HG02623 (cell line): ENCODE measurements at regions not wholly inside any gene's neighbourhood (a gene's known extent, or its start where the extent isn't known, plus 50 kb on each side); places are given as distances from the start of the nearest gene placed in this dataset.

Experiments used
- ATAC-seq: cut with Tn5 transposase; IDR thresholded peaks from one replicate; pipeline ENCODE4 v1.9.1; 2021; ENCODE audit warnings: moderate library complexity; ENCODE audit not compliant: unreplicated experiment

- no peak for ATAC-seq
Observed at GRCh38 chr9:28671000-28671399, 1097.7 kb upstream of the C9orf72 start.

GRCh38 chr9:28678097-28678496, 1104.8 kb upstream of the C9orf72 start:
- ATAC-seq, result no peak

- ATAC-seq, result no peak
Observed at GRCh38 chr9:28688172-28688571, 1114.9 kb upstream of the C9orf72 start.

GRCh38 chr9:28692012-28692411, 1118.7 kb upstream of the C9orf72 start:
- ATAC-seq, result no peak

- no peak for ATAC-seq
Observed at GRCh38 chr9:28696960-28697359, 1123.7 kb upstream of the C9orf72 start.

- ATAC-seq, result no peak
Observed at GRCh38 chr9:28699632-28700031, 1126.4 kb upstream of the C9orf72 start.

GRCh38 chr9:28707616-28708015, 1134.3 kb upstream of the C9orf72 start:
- no peak for ATAC-seq

- ATAC-seq, result no peak
Observed at GRCh38 chr9:28714188-28714587, 1140.9 kb upstream of the C9orf72 start.

- ATAC-seq, result no peak
Observed at GRCh38 chr9:28718226-28718625, 1144.9 kb upstream of the C9orf72 start.

- ATAC-seq, result no peak
Observed at GRCh38 chr9:28720746-28721145, 1147.5 kb upstream of the C9orf72 start.

GRCh38 chr9:28730111-28730510, 1156.8 kb upstream of the C9orf72 start:
- no peak for ATAC-seq

- no peak for ATAC-seq
Observed at GRCh38 chr9:28735738-28736342, 1162.6 kb upstream of the C9orf72 start.

- ATAC-seq, result no peak
Observed at GRCh38 chr9:28741459-28741858, 1168.2 kb upstream of the C9orf72 start.

- no peak for ATAC-seq
Observed at GRCh38 chr9:28747351-28747985, 1174.2 kb upstream of the C9orf72 start.

- no peak for ATAC-seq
Observed at GRCh38 chr9:28750136-28750535, 1176.9 kb upstream of the C9orf72 start.

GRCh38 chr9:28758341-28758740, 1185.1 kb upstream of the C9orf72 start:
- ATAC-seq, result no peak

- ATAC-seq, result no peak
Observed at GRCh38 chr9:28758971-28759370, 1185.7 kb upstream of the C9orf72 start.

- ATAC-seq, result no peak
Observed at GRCh38 chr9:28762167-28762566, 1188.9 kb upstream of the C9orf72 start.

- ATAC-seq, result no peak
Observed at GRCh38 chr9:28764532-28764931, 1191.3 kb upstream of the C9orf72 start.

- ATAC-seq, result no peak
Observed at GRCh38 chr9:28770226-28770625, 1196.9 kb upstream of the C9orf72 start.

- no peak for ATAC-seq
Observed at GRCh38 chr9:28770827-28771226, 1197.5 kb upstream of the C9orf72 start.

- peak; percentile 56 for ATAC-seq
Observed at GRCh38 chr9:28774433-28775235, 1201.4 kb upstream of the C9orf72 start.
